ENCODE measurements at regions not wholly inside any gene's neighbourhood (a gene's known extent, or its start where the extent isn't known, plus 50 kb on each side); places are given as distances from the start of the nearest gene placed in this dataset.

- H3K9me3 ChIP-seq (ENCODE audit: insufficient read depth, low read length) = no peaks in the 10 kb centered on the region
- H2AFZ ChIP-seq (ENCODE audit: low read depth, low read length, severe bottlenecking) = no peak overlapping the region
- no peaks in the 10 kb centered on the region for H3K9me2 ChIP-seq (replicated peaks; ENCODE audit: insufficient read depth, low read length)
- no peaks in the 10 kb centered on the region for H3K27me3 ChIP-seq (ENCODE audit: low read length)
- no peak overlapping the region for H3K4me2 ChIP-seq (ENCODE audit: low read depth, low read length, poor library complexity, severe bottlenecking)
- no peak overlapping the region for H3K9ac ChIP-seq (ENCODE audit: low read length)
- H3K4me3 ChIP-seq (ENCODE audit: insufficient read depth, low read length, poor library complexity, severe bottlenecking) = no peak overlapping the region
- no peaks in the 10 kb centered on the region for H4K20me1 ChIP-seq (ENCODE audit: low read depth, low read length)
- H3K79me2 ChIP-seq (ENCODE audit: insufficient read depth, low read length) = no peaks in the 10 kb centered on the region
- no peaks in the 10 kb centered on the region for H3F3A ChIP-seq (ENCODE audit: insufficient read depth)
- H3K36me3 ChIP-seq (ENCODE audit: low read length) = no peaks in the 10 kb centered on the region
- TF ChIP-seq, protein P1, sequence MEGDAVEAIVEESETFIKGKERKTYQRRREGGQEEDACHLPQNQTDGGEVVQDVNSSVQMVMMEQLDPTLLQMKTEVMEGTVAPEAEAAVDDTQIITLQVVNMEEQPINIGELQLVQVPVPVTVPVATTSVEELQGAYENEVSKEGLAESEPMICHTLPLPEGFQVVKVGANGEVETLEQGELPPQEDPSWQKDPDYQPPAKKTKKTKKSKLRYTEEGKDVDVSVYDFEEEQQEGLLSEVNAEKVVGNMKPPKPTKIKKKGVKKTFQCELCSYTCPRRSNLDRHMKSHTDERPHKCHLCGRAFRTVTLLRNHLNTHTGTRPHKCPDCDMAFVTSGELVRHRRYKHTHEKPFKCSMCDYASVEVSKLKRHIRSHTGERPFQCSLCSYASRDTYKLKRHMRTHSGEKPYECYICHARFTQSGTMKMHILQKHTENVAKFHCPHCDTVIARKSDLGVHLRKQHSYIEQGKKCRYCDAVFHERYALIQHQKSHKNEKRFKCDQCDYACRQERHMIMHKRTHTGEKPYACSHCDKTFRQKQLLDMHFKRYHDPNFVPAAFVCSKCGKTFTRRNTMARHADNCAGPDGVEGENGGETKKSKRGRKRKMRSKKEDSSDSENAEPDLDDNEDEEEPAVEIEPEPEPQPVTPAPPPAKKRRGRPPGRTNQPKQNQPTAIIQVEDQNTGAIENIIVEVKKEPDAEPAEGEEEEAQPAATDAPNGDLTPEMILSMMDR (IDR thresholded peaks at IDR 0.05; ENCODE audit: insufficient read depth, low read length, poor library complexity, severe bottlenecking) = no peak
- TF ChIP-seq EZH2phosphoT487 (conservative IDR thresholded peaks at IDR 0.05; ENCODE audit: low read length) = no peak
- H3K27ac ChIP-seq (ENCODE audit: low read depth, low read length) = no peak overlapping the region
These were observed 141.3 kb upstream of the ALDH1B1 start for GRCh38 chr9:38251036-38251860.

DNA sequence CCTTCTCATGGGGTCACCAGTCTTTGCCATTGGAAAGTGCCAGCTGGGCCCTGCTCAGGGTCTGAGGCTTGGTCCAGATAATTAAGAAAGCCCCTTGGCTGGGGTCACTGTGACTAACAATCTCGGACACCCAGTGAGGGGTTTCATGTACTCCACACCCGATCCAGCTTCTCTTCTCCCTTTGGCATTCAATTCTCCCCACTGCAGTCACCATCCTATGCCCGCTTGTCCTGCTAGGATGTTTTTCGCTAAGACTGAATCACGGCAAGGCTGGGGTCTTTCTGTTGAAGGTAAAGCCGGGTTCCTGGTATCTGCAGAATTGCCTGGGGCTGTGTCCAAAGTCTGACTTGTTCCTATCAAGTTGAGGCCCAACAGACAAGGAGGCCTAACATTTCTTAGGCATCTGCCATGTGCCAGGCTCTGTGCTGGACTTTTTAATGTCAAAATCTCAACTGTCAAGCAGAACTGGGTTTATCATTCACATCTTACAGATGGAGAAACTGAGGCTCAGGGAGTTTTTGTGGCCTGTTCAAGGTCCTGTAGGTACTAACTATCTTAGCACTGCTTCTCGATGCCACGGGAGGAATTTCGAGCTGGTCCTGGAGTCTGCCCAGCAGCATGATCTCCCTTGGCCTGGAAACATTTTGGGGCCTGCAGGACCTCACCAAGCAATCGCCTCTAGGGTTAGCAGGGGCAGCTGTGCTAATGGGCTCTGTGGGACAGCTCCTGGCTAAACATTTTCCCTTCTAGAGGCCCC lies 142.0 kb upstream of the ALDH1B1 start:
- H3K79me2 ChIP-seq (ENCODE audit: insufficient read depth, low read length) = no peaks in the 10 kb centered on the region
- no peak for TF ChIP-seq EZH2phosphoT487 (conservative IDR thresholded peaks at IDR 0.05; ENCODE audit: low read length)
- TF ChIP-seq, protein P1 (IDR thresholded peaks at IDR 0.05; ENCODE audit: insufficient read depth, low read length, poor library complexity, severe bottlenecking) = no peak

DNA sequence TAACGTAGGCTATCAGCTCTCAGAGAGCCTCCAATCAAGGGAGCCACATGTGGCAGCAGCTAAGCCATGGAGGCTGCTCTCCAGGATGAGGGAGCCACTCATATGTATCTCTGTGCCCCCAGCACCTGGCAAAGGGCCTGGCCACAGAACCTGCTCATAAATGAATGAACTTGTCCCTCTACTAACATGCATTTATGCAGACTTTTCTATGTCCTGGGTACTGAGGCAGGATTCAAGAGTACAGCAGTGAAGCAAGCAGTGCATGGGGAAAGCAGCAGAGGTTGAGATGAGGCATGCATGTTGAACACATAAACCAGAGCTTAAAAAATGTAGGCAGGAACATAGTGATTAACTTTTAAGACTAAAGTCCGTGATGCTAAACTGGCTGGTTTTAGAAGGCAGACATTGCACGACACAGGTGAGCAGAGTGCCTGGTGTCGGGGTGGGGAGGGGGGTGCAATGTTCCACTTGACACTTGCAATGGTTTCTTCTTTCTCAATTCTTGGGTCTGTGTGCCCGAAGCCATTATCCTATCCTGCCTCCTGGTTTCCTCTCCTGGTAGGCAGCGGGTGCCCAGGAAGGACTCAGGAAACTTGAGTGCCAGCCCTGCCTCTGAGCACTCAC lies 142.8 kb upstream of the ALDH1B1 start:
- TF ChIP-seq, protein P1 (IDR thresholded peaks at IDR 0.05; ENCODE audit: insufficient read depth, low read length, poor library complexity, severe bottlenecking) = no peak
- TF ChIP-seq EZH2phosphoT487 (conservative IDR thresholded peaks at IDR 0.05; ENCODE audit: low read length) = no peak
- Histone ChIP-seq H3K9ac (ENCODE audit: low read length) (no peak overlapping the region), H3F3A (ENCODE audit: insufficient read depth) (no peaks in the 10 kb centered on the region), H3K27ac (ENCODE audit: low read depth, low read length) (no peak overlapping the region), H2AFZ (ENCODE audit: low read depth, low read length, severe bottlenecking) (no peak overlapping the region), H3K27me3 (ENCODE audit: low read length) (no peaks in the 10 kb centered on the region), H3K4me3 (ENCODE audit: insufficient read depth, low read length, poor library complexity, severe bottlenecking) (no peak overlapping the region), H3K9me3 (ENCODE audit: insufficient read depth, low read length) (no peaks in the 10 kb centered on the region), H3K9me2 (replicated peaks; ENCODE audit: insufficient read depth, low read length) (no peaks in the 10 kb centered on the region), H3K4me2 (ENCODE audit: low read depth, low read length, poor library complexity, severe bottlenecking) (no peak overlapping the region), H3K79me2 (ENCODE audit: insufficient read depth, low read length) (no peaks in the 10 kb centered on the region), H4K20me1 (ENCODE audit: low read depth, low read length) (no peaks in the 10 kb centered on the region), H3K36me3 (ENCODE audit: low read length) (no peaks in the 10 kb centered on the region)

More for the DNA sequence above, 142.0 kb upstream of the ALDH1B1 start:
- Histone ChIP-seq H3K4me3 (ENCODE audit: insufficient read depth, low read length, poor library complexity, severe bottlenecking) (no peak overlapping the region), H4K20me1 (ENCODE audit: low read depth, low read length) (no peaks in the 10 kb centered on the region), H2AFZ (ENCODE audit: low read depth, low read length, severe bottlenecking) (no peak overlapping the region), H3K4me2 (ENCODE audit: low read depth, low read length, poor library complexity, severe bottlenecking) (no peak overlapping the region), H3K27ac (ENCODE audit: low read depth, low read length) (no peak overlapping the region), H3K9me2 (replicated peaks; ENCODE audit: insufficient read depth, low read length) (no peaks in the 10 kb centered on the region), H3K27me3 (ENCODE audit: low read length) (no peaks in the 10 kb centered on the region), H3K9me3 (ENCODE audit: insufficient read depth, low read length) (no peaks in the 10 kb centered on the region), H3K9ac (ENCODE audit: low read length) (no peak overlapping the region), H3F3A (ENCODE audit: insufficient read depth) (no peaks in the 10 kb centered on the region), H3K36me3 (ENCODE audit: low read length) (no peaks in the 10 kb centered on the region)

All from SU-DHL-6 (cell line).